ENCODE measurements at regions not wholly inside any gene's neighbourhood (a gene's known extent, or its start where the extent isn't known, plus 50 kb on each side); places are given as distances from the start of the nearest gene placed in this dataset.
A peak's percentile ranks its signal among the peaks of the same experiment; 100 is the strongest.

- DNase-seq (ENCODE audit: low read depth): no peak
Measured at GRCh38 chr7:46363688-46364087, 442.6 kb upstream of the IGFBP3 start.

DNA sequence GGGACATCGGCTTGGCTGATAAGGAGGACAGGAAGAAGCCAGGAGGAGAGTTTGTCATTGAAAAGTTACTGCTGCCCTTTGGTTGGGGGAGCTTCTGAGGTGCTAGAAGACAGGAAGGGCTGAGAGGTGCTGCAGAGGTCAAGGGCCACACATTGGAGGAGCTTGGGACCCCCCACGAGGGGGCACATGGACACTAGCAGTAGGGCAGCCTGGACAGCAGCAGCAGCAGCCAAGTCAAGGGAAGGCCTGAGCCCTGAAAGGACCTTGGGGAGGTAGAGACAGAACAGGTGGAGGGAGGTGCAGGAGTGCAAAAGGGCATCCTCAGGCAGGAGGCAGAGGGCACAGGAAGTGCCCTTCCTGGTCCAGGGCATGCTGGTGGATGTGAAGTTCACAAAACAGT is 439.7 kb upstream of the IGFBP3 start:
- DNase-seq (ENCODE audit: low read depth): peak; percentile 40

DNA sequence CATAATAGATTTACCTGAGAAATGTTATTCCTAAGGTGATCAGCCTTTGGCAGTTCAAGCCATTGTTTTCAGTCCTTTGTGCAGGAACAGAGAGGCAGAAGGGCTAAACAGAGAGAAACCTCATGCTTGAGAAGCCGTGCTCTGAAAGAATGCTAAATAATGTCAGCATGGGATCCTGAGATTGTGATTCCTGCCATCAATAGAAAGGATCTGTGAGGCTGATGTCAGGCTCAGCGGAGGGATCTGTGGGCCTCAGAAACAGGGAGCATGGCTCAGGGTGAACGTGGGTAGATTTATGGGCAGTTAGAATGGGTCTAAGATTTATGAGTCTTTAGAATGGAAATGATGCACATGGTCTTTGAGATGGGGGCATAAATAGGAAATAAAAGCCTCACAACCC is 439.2 kb upstream of the IGFBP3 start:
- no peak for DNase-seq (ENCODE audit: low read depth)

GRCh38 chr7:46357851-46358250 is 436.8 kb upstream of the IGFBP3 start:
- no peak for DNase-seq (ENCODE audit: low read depth)

- DNase-seq (ENCODE audit: low read depth): no peak
Measured at GRCh38 chr7:46357290-46357689, 436.2 kb upstream of the IGFBP3 start.

DNA sequence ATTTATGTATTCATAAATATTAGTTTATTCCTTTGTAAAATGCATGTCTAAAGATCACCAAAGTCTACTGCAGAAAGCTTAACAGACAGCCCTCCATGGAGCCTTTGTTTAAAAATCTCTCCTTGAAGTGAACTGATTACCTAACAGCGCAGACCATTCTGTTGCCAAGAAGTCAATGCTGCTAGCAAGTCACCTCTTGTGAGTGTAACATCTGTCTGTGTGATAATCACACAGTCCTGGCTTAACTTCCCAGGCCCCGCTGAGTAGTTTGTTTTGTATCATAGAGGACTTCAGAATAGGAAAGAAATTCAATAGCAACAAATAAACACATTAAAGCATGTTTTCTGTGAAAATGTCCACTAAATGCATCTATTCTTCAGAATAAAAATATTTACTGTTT is 435.3 kb upstream of the IGFBP3 start:
- no peak for DNase-seq (ENCODE audit: low read depth)

GRCh38 chr7:46355331-46355730 is 434.3 kb upstream of the IGFBP3 start:
- no peak for DNase-seq (ENCODE audit: low read depth)

DNA sequence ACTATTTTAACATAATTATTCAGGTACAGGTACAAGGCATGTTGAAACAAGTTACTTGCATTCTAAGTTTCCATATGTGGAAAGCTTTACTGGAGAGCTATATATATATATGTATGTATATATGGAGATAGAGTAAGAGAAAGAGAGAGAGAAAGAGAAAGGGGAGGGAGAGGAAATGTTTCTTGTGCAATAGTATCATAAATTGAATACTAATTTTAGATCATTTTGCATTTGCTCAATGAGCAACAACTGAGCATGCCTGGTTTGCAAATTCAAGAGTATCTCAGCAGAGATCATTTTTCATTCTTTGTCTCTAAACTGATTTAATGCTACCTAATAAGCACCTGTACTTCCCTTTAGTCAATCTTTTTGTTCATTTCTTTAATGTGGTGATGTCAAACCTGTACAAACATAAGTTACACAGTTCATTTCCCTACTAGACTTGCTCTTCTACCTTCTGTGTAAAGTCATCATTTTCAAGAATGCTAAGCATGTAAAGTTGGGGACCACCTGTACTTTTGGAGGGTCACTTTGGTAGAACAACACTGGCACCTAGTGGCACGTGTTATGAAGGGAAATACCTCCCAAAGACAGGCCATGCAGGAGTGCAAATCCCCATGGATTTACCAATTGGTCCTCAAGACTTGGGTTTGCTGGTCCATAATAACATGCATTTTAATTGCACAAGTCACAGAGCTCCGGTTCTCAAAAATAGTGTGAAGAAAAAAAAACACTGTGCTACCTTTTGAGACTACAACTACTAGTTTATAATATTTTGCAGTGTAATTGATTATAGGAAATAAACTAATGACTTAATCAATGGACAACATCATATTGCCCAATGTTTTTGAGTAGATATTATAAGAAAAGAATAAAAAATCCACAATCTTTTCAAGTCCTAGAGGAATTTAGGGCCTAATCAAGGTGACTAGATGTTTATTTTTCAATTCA is 431.2 kb upstream of the IGFBP3 start:
- peak; percentile 80 for DNase-seq (ENCODE audit: low read depth)

GRCh38 chr7:46349490-46349889 is 428.4 kb upstream of the IGFBP3 start:
- no peak for DNase-seq (ENCODE audit: low read depth)

GRCh38 chr7:46344533-46344932 is 423.5 kb upstream of the IGFBP3 start:
- DNase-seq (ENCODE audit: low read depth): no peak

- no peak for DNase-seq (ENCODE audit: low read depth)
Measured at GRCh38 chr7:46343802-46344201, 422.7 kb upstream of the IGFBP3 start.

DNA sequence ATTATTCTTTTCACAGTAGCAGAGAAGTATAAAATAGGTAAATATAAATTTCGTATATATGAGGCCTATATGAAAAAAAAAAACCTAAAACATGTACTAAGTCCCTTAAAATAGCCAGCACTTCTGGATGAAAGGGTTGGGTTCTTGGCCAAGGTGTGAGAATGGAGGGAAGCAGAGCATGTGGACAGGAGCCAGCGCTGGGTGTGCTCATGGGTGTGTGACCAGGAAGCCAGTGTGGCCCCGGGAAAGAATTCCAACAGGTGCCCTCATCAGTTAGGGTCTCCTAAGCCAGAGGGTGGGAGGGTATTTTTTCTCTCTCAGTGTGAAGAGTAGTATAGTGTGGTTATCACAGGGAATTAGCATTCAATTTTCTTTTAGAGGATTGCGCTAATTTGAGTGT is 401.9 kb upstream of the IGFBP3 start:
- no peak for DNase-seq (ENCODE audit: low read depth)

GRCh38 chr7:46321556-46322205 is 400.6 kb upstream of the IGFBP3 start:
- DNase-seq (ENCODE audit: low read depth): peak; percentile 83

- no peak for DNase-seq (ENCODE audit: low read depth)
Measured at GRCh38 chr7:46320956-46321355, 399.9 kb upstream of the IGFBP3 start.

- no peak for DNase-seq (ENCODE audit: low read depth)
Measured at GRCh38 chr7:46319841-46320240, 398.8 kb upstream of the IGFBP3 start.

DNA sequence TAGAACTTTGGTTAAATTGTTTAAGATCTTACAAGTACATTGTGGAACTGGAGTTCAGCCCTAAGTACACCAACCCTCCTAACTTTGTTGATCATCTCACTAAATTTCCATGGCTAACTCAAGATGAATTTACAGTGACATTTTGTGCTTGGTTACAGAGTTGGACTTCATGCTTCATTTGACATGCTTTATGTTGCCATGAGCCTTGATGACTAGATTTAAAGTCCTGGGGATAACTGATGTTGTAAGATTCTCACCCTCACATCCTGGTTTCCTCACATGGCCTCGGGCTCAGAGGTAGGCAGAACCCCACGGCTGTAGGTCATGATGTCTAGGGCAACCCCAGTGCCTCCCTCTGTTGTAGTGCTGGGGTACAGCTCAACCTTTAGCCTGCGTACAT is 397.2 kb upstream of the IGFBP3 start:
- DNase-seq (ENCODE audit: low read depth): no peak

DNA sequence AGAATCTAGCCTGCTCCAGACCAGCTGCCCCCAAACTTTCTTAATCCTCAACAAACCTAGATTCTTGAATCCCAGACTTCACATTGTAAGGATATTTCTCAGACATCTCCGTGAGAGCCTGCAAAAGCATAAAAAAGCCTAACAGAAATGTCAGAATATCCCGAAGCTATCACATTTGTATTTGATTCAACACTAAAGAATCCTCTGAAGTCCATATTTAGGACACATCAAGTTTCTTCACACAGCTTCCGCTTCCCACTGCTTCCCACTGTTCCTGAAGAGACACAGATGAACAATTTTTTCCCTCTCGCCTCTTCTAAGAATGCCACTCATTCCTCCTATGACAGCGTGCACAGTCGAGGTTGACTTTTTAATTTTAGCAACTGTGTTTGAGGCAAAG is 396.2 kb upstream of the IGFBP3 start:
- DNase-seq (ENCODE audit: low read depth): peak; percentile 48

- DNase-seq (ENCODE audit: low read depth): peak; percentile 74
Measured at GRCh38 chr7:46315891-46316290, 394.8 kb upstream of the IGFBP3 start.

- peak; percentile 63 for DNase-seq (ENCODE audit: low read depth)
Measured at GRCh38 chr7:46301677-46302076, 380.6 kb upstream of the IGFBP3 start.

DNA sequence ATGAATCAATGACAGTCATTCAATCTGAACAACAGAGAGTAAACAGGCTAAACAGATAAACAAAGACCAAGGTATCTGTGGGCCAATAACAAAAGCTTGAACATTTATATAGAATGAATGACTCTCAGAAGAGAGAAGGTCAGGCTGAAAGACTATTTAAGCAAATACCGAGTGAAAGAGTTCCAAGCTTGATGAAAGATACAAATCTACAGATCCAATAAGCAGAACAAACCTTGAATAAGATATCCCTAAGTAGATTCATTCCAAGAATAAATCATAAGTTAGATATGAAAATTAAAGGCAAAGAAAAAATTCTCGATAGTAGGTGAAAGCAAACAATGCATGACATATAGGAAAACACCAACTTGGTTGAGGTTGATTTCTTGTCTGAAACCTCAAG is 376.4 kb upstream of the IGFBP3 start:
- DNase-seq (ENCODE audit: low read depth): no peak

DNA sequence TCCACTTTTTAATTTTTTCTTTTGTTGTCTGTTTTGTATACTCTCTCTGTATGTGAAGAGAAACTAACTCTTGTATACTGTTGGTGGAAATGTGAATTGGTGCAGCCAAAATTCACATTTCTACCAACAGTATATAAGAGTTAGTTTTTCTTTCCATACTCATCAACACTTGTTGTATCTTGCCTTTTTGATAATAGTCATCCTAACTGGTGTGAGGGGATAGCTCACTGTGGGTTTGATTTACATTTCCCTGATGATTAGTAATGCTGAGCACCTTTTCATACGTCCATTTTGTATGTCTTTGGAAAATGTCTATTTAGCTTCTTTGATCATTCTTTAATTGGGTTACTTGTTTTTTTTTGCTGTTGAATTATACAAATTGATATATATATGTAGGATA is 375.5 kb upstream of the IGFBP3 start:
- no peak for DNase-seq (ENCODE audit: low read depth)

DNA sequence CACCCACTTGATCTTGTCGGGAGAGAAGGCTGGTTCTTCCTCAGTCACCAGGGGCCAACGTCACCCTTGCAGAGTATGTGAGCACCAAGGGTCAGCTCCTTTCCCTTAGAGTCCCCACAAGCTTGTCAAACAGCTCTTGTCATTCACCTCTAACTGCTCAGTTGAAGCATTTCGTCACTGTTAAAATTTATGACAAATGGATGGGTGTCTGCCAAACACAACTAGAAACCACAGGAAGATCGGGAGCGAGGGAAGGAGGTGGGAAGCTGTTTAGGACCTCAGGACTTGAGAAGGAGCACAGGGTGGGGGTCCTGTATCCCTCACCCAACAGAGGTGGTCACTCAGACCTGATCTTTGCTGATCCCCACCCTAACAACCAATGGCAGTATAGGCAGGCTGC is 373.3 kb upstream of the IGFBP3 start:
- DNase-seq (ENCODE audit: low read depth): no peak

DNA sequence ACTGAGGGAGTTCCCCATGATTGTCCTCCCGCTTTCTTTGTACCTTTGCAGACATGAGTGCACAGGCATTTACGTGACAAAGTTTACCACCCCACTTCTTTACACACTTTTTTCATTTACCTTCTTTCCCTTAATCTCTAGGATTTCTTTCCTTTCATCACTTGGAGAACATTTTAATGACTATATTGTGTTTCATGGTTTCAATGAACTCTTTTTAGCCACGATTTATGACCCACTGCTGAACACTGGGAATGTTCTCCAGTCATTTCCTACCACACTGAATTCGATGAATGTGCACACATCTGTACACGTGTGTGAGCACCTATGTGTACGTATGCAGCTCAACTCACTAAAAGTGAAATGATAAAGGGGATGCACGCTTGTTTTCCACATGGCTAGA is 371.7 kb upstream of the IGFBP3 start:
- DNase-seq (ENCODE audit: low read depth): no peak
